Right renal cortex interstitium (tissue), 3 donors: ENCODE measurements at regions not wholly inside any gene's neighbourhood (a gene's known extent, or its start where the extent isn't known, plus 50 kb on each side); places are given as distances from the start of the nearest gene placed in this dataset.

Source experiments
- DNase-seq, 3 donors: peaks; one replicate each; pipeline ENCODE4 v3.0.0-alpha.2; 2013; ENCODE audit warnings: low read depth in 3 of 3, low spot score in 2 of 3

DNA sequence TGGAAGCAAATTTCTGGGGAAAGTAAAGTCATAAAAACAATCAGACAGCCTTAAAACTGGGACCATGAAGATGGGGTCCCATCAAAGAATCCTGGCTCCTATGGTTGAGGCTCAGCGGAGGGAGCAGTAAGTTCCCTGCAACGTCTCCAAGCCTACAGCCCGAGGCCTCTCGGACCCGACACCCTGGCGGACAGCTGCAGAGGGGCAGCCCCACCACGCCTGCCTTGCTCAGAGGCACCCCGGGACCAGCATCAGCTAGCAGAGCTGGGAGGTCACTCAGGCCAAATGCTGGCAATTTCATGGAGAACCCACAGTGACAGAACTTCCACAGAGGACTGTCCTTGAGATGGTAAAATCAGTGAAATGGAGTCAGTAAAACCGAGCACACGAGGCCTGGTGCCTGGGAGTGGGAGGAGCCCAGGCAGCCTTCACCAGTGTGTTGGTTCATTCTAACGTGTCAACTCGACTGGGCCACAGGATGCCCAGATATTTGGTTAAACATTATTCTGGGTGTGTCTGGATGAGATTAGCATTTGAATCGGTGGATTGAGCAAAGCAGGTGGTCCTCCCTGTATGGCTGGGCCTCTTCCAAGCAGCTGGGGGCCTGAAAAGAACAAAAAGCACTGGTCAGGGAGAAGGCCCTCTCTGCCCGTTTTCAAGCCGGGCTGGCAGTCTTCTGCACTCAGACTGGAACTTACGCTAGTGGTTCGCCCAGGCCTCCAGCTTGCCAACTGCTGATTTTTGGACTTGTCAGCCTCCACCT, 96.2 kb upstream of the INSIG1 start:
- no peak for DNase-seq

DNA sequence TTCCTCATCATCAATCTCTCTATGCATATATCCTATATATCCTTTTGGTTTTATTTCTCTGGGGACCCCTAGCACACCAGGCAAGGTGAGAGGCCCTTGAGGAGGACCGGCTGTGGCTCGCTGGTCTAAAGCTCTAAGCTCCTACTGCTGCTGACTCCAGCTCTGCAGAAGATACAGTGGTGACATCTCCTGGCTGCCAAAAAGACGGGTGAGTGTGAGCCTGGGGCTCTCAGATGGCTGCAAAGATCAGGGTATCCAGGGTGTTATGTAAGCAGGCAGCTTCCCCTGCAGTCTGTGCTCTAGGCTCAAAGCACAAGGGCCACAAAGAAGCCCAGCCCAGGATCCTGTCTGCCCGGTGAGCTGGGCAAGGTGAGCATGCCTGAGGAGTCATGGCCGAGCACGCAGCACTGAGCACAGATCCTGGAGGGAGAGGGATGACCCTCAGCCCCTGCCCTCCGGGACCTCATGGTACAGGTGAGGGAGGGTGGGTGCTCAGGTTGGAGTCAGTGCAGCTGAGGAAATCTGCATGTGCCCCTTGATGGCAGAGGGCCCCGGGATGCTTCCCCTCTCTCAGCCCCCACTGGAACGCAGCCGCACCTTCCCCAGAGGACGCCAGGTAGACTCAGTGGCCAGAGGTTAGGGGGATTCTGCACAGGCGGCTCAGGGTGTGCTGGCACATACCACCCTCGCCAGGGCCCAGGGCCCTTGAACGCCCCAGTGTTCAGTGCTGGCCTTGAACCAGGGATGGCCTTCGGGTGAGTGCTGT, 95.4 kb upstream of the INSIG1 start:
- no peak for DNase-seq

DNA sequence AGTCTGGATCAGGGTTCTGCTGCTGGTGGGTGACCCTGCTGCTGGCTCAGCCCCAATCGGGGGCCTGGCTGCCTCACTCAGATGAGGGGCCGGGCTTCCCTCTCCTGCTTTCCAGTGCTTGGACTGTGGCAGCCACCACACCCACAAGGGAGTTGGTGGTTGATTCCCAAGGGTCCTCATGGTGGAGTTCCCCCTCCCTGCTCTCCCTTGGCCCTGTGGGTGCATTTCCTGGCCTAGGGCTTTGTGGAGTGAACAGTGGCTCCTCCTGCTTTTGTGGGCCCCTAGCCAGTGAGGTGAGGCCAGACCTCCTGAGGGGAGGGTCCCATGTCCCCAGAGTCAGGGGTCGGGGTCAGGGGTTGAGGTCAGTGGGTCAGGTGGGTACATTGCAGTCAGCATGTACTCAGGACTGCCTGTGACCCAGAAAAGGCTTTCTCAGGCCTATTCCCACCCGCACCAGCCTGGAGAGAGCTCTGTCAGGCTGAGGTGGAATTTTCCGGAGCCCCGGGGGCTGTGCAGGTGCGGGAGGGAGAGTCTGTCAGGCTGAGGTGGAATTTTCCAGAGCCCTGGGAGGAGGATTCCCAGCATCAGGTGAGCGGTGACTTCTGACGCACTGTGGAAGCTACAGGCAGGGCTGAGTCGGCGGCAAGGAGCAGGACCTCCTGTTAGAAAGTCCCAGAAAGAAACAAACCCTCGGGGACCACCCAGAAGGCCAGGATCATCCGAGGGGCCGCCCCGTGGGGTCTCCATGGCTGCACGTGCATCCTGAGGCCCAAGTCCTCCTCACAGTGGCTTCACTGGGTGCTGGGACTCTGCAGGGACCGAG, 94.4 kb upstream of the INSIG1 start:
- no peak for DNase-seq

DNA sequence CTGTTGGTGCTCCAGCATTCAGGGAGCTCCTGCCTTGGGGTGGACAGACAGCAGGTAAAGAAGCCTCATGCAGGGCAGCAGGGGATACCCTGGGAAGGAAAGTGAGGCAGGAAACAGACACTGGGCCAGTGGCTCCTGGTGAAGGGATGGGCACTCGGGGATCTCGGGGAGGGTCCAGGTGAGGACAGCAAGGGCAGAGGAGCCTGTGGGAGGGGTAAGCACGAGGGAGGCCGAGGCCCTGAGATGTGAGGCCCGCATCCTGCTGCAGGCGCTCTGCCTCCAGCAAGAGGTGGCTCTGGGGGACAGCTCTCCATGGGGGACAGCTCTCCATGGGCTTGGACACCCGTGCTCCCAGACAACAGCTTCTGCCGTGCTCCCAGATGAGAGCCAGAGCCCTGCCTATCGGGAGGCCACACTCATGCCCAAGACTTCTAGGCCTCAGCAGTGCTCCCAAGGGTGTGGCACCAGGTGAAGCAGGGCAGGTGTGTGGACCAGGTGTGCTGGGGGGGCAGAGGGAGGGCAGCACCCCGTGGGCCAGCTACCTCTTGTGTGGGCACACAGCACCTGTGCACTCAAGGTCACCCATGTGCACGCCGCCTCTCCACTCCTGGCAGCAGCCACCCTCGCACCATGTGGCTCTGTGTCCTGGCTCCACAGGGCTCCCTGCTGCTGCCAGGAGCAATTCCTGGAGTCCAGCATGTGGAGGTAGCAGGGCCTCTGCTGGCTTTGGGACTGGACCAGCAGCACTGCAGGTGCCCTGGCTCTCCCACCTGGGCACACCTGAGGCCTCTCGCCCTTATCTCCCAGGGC, 93.6 kb upstream of the INSIG1 start:
- no peak for DNase-seq

DNA sequence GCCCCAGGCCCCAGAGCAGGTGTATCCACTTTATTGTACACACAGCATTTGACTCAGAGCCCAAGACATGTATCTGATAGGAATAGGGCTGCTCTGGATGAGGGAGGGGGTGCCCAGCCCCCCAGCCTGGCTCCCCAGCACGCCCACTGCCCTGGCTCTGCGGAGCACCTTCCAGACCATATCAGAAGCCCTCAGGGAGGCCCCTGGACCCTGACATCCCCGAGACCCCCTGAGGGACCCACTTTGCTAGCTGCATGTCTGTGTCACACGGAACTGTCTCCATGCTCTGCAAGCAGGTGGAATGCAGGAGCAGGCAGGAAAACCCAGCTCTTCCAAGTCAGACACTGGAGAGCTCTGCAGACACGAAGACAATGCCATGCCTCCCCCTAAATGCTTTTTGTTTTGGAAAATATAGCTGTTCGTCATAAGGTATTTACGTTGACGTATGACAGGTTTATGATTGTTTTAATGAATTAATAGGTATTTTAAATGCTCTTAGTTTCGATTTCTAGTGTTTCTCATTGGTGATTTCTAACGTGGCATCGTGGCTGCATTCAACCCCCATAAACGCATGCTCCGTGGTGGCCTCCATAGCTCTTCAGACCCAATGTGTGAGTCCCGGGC, 92.8 kb upstream of the INSIG1 start:
- DNase-seq = no peak

DNA sequence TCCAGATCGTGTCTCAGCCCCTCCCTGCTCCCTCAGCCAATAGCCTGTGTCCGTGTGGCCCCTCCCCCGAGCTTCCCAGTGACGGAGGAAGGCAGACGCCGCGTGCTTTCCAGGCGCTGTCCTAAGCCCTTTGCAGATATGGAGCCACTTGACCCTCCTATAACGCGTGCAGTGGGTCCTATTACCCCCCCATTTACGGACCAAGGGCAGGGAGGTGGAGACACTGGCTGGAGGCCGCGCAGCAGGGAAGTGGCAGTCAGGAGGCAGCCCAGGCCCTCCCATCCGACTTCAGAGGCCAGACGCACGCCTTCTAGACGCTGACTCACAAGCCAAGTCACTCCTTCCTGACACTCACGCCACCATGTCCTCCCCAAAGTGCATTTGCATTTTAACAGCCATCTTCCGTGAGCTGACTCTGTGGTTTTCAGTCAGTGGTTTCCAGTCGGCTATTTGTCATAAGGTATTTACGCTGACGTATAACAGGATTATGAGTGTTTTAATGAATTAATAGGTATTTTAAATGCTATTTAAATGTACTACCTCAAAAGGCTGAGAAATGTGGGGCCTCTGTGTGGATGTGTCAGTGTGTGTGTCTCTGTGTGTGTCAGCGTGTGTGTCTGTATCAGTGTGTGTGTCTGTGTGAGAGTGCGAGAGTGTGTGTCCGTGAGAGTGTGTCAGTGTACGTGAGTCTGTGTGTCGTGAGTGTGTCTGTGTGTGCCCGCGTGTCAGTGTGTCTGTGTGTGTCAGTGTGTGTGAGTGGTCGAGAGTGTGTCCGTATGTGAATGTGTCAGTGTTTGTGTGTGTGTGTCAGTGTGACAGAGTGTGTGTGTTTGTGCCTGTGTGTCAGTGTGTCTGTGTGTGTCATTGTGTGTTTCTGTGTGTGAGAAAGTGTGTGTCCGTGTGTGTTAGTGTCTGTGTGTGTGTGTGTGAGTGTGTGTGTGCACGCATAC, 92.0 kb upstream of the INSIG1 start:
- no peak for DNase-seq

DNA sequence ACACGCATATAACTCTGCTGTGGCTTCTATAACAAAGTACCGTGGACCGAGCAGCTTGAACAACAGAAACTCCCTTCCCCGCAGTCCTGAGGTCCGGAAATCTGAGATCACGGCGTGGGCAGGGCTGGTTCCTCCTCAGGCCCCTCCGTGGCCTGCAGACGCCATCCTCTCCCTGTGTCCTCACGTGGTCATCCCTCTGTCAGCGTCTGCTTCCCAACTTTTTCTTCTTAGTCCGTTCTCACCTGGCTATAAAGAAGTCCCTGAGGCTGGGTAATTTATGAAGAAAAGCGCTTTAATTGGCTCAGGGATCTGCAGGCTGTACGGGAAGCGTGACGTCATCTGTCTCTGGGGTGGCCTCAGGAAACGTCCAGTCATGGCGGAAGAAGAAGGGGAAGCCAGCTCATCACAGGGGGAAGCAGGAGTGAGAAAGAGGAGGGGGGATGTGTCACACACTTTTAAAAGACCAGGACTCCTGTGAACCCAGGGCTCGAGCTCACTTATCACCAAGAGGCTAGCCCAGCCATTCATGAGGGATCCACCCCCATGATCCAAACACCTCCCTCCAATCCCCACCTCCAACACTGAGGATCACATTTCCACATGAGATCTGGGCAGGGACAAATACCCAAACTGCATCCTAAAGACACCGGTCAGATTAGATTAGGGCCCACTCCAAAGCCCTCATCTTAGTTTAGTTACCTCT, 91.2 kb upstream of the INSIG1 start:
- DNase-seq = no peak

DNA sequence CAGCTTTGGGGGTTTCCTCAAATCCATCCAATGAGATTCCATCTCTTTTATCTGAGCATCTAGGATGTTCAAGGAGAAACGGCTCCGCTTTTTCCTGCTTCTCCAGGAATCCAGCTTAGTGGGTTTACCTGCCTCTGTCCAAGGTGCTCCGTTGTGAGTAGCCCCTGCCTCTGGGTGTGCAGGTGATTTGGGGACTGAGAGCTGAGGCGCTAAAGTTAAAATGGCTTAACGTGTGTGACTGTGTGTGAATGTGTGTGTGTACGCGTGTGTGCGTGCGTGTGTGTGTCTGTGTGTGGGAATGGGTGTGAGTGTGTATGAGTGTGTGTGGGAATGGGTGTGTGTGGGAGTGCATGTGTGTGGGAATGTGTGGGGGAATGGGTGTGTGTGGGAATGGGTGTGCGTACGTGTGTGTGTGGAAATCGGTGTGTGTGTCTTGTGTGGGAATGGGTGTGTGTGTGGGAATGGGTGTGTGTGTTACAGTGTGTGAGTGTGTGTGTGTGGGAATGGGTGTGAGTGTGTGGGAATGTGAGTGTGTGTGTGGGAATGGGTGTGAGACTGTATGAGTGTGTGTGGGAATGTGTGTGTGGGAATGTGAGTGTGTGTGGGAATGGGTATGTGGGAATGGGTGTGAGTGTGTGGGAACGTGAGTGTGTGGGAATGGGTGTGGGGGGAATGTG, 90.2 kb upstream of the INSIG1 start:
- DNase-seq = no peak

DNA sequence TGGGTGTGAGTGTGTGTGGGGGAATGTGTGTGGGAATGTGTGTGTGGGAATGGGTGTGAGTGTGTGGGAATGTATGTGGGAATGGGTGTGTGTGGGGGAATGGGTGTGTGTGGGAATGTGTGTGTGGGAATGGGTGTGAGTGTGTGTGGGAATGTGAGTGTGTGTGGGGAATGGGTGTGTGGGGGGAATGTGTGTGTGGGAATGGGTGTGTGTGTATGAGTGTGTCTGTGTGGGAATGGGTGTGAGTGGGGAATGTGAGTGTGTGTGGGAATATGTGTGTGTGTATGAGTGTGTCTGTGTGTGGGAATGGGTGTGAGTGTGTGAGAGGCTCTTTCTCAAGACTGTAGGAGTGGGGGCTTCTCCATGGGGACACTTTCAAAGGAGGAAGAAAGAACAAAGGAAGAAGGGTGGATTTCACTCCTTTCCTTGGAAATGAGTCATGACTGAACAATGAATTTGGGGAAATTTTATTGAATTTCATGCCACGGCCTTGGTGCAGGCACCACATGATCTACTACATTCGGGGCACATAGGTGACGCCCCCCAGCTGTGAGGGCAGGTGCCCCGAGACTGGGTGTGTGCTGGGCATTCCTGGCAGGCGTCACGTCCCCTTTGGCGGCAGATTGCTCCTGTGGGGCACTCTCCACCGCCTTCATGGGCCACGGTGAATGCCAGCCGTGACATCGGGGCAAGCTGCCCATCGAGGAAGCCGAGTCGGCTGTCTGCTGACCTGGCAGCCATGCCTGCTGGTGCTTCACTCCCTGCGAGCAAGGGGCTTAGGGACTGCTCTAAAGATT, 88.8 kb upstream of the INSIG1 start:
- no peak for DNase-seq

DNA sequence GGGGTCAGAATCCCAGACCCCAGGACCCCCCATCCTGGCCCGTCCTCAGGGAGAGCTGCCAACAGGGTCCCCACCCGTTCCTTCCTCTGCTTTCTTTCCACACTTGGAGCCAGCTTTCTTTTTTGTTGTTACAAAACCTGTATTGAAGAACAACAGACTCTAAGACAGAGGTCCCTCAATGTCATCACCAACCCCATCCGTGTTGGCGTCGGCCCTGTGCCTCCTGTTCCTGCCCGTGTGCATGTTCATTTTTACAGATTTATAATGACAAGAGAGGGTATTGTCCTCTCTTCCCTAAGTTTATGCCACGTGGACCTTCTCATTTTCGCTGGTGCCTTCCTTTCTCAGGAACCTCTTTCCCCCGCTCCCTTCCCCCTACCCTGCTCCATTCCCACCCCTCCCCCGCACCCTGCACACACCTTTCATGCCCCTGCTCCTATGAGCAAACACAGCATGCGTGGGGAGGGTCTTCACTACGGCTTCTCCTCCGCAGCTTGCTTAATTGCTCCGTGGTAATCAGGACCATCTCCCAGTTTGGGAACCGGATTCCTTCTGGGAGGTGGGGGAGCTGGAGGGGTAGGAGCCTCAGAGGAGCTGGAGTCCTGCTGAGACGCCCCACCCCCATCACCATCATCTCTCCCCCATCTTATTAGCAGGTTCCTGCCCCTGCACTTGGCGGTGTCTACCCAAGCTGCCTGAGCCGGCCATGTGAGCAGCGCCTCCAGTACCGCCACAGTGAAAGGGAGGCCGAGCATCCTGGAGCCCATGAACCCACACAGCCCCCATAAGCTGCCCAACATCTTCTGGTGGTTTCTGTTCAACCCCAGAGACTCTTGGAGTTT, 88.0 kb upstream of the INSIG1 start:
- no peak for DNase-seq

DNA sequence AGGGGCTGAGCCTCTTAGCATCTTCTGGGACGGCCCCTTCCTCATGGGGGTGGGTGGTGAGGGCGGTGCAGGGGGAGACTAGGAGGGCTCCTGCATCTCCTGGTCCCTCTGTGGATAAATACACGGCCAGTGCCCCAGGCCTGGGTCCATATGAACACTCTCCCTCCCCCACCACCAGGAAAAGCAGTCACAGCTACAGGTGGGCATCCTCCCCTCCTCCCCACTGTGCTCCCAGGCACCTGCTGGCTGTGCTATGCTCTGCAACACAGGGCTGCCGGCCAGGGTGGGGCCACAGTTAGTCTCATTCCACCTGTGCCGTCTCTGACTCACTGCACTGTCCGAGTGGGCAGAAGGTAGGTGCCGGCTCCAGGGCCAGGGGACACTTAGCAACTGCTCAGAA, 87.3 kb upstream of the INSIG1 start:
- DNase-seq = no peak

DNA sequence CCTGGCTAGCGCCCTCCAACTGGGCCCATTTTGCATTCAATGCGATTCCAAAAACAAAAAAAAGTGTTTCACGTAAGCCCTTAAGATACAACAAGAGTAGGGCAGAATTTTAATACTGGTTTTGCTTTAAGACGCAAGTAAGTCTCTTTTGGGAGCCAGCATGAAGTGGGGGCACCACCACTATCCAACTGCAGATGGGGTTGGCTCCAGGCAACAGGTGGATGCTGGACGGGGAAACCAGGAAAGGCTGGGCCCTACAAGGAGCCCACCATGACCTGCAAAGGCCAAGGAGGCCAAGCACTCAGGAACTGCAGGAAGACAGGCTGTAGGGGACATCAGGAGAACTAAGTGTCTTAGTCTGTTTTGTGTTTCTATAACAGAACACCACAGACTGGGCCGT, 86.5 kb upstream of the INSIG1 start:
- DNase-seq = no peak

DNA sequence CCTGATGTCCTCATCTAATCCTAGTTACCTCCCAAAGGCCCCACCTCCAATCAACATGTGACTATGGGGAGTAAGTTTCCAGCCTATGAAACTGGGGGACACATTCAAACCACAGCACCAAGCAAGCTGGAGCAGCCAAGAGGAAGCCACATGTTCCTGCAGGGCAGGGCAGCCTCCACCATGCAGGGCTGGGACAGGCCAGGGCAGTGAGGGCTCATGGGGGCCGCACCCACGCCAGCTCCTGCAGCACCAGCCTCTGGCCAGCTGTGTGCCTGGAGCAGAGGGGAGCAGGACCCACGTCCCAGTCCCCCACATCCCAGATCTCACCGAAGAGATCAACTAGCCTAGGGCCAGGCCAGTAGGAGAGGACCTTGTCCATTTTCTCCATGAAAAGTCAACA, 85.9 kb upstream of the INSIG1 start:
- no peak for DNase-seq

DNA sequence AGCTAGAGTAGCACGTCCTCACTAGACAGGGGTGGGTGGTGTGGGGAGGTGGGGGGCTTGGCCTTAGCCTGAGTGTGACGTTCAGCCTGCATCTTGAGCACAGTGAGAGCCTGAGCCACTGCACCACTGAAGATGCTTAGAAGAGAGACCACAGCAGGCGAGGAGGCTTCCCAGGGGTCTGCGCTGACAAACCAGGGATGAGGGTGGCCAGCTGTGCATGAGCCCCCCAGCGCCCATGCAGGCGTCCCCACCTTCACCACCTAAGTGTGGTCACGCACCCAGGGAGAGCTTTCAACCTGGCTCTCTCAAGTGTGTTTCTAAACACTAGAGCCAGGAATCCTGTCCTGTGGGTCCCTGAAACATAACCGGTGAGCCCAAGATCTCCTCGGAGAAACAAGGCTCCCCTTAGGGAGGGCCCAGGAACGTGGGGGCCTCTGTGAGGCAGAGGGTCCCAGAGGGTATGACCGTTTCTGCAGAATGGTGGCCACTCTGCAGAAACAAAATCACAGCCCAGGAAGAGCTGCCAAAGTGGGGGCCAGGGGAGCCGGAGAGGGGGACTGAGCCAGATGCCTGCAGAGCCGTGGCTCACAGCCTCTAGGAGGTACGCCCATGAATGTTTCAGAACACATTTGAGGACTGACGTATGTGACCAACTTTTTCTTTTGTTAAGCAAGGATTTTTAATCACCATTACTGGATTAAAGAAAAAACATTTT, 85.2 kb upstream of the INSIG1 start:
- no peak for DNase-seq

DNA sequence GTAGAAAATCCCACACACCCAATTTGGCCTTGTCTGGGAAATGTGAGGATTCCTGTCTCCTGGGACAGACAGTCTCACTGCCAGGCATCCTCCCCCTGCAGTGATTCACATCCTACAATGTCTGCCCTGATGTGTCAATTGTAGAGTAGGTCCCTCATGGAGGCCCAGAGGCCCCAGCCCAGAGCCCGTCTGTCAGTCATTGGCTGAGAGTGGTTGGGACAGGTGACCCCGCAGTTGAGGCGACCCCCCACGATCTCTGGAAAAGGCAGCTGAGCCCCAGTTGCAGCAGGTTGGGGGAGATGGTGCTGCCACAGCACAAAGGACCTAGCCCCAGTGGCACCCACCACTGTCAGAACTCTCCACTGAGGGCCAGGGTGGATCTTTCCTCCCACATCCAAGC, 84.3 kb upstream of the INSIG1 start:
- DNase-seq = no peak
